ENCODE measurements at regions not wholly inside any gene's neighbourhood (a gene's known extent, or its start where the extent isn't known, plus 50 kb on each side); places are given as distances from the start of the nearest gene placed in this dataset.
"Not testable (repeated sequence)": the region's sequence is repeated elsewhere in the genome, so short reads cannot be mapped to it uniquely, and the experiment has no call there.

DNA sequence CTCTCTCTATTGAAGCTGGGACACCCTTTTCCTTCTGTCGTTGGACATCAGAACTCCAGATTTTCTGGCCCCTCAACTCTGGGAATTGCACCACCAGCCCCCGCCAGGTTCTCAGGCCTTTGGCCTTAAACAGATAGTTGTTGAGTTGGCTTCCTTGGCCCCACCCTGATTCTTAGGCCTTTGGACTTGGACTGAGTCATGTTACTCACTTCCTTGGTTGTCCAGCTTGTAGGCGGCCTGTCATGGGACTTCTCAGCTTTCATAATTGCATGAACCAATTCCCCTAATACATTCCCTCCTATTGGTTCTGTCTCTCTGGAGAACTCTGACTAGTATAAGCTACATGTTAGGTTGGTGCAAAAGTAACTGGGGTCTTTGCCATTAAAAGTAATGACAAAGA is 195.7 kb downstream of the GPAT3 start:
- no peak for DNase-seq (ENCODE audit: low spot score)
- TF ChIP-seq, protein P1, sequence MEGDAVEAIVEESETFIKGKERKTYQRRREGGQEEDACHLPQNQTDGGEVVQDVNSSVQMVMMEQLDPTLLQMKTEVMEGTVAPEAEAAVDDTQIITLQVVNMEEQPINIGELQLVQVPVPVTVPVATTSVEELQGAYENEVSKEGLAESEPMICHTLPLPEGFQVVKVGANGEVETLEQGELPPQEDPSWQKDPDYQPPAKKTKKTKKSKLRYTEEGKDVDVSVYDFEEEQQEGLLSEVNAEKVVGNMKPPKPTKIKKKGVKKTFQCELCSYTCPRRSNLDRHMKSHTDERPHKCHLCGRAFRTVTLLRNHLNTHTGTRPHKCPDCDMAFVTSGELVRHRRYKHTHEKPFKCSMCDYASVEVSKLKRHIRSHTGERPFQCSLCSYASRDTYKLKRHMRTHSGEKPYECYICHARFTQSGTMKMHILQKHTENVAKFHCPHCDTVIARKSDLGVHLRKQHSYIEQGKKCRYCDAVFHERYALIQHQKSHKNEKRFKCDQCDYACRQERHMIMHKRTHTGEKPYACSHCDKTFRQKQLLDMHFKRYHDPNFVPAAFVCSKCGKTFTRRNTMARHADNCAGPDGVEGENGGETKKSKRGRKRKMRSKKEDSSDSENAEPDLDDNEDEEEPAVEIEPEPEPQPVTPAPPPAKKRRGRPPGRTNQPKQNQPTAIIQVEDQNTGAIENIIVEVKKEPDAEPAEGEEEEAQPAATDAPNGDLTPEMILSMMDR (IDR thresholded peaks at IDR 0.05; ENCODE audit: extremely low read depth, missing control alignments) = no peak

DNA sequence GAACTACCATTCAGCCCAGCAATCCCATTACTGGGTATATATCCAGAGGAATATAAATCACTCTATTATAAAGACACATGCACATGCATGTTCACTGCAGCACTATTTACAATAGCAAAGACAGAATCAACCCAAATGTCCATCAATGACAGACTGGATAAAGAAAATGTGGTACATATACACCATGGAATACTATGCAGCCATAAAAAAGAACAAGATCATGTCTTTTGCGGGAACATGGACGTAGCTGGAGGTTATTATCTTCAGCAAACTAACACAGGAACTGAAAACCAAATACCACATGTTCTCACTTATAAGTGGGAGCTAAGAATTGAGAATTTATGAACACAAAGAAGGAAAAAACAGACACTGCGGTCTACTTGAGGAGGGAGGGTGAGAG is 195.1 kb downstream of the GPAT3 start:
- not testable (repeated sequence) for DNase-seq (ENCODE audit: low spot score)

DNA sequence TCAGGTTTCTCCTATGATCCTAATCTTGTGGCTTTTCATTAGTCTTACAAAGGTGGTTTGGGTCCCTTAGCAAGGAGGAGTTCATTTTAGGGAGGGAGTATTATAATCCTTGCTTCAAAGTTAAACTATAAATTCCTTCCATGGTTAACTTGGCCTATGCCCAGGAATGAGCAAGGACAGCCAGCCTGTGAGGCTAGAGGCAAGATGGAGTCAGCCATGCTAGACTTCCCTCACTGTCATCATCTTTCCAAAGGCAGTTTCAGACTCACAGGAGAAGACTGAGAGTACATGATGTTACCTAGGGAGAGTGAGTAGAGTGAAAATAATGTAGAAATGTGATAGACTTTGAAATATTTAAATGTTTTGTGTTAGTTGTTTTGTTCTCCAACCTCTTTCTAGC is 192.3 kb downstream of the GPAT3 start:
- no peak for DNase-seq (ENCODE audit: low spot score)
- TF ChIP-seq, protein P1 (IDR thresholded peaks at IDR 0.05; ENCODE audit: extremely low read depth, missing control alignments) = no peak

DNA sequence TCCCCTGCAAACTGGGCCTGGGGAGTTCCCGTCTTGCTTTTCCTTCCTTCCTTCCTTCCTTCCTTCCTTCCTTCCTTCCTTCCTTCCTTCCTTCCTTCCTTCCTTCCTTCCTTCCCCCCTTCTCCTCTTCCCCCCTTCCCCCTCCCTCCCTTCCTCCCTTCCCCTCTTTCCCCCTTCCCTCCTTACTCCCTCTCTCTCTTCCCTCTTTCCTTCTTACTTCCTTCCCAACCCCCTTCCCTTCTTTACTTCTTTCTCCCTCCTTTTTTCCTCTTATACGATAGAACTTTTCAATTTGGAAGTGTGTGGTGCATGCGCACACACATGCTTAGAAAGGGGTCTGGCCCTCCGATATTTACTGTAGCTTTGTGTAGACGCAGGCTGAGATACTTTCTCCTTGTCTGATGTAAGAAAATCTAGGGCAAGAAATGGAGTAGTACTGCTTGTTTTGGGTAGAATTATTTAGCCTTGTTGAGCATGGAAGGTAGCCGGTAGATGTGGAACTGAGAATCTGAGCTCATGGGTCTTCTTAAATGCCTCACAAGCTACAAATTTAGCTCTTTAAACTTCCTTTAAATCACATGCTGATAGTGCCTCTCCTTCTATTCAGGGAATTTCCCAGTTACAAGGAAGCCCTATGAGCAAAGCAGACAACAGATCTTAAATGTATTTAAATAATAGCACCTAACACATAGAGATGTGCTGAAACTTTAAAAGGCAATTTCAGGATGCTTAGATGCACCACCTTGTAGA is 189.6 kb downstream of the GPAT3 start:
- TF ChIP-seq, protein P1 (IDR thresholded peaks at IDR 0.05; ENCODE audit: extremely low read depth, missing control alignments) = no peak
- DNase-seq (ENCODE audit: low spot score) = no peak

DNA sequence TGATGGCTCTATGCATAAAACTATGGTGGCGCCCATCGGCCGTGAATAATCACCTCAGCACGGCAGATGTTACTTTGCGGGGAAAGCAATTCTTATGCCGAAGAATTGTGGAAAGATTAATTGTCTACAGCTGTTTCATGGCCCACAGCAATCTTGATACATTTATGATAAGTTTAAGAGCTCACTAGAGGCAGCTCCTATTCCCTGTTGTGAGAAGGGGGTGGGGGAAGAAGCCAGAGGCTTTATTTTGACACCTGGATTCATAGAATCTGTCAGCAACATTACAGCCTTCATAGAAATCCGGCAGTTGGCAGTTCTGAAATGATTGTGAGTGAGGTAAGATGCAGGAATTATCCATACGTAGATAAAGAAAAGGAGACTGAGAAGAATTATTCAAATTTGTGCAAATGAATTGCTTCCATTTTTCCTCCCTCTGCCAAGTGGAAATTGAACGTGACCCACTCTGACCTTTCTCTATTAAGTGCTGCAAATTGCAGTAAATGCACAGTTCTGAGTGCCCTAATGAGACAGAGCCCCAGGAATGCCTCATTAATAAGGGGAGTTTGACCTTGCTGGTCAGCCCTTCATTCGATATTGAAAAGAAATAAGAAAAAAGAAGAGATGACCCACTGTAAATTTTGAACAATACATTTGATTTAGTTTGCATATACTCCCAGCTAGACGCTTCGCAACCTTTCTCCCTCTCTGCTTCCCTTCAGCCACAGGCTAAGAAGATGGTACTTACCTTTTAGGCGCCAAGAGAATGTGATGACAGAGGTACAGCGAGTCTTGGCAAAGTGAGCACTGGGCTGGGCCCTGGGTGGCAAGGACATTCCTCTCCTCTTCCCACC is 188.8 kb downstream of the GPAT3 start:
- TF ChIP-seq, protein P1 (IDR thresholded peaks at IDR 0.05; ENCODE audit: extremely low read depth, missing control alignments) = no peak
- no peak for DNase-seq (ENCODE audit: low spot score)

DNA sequence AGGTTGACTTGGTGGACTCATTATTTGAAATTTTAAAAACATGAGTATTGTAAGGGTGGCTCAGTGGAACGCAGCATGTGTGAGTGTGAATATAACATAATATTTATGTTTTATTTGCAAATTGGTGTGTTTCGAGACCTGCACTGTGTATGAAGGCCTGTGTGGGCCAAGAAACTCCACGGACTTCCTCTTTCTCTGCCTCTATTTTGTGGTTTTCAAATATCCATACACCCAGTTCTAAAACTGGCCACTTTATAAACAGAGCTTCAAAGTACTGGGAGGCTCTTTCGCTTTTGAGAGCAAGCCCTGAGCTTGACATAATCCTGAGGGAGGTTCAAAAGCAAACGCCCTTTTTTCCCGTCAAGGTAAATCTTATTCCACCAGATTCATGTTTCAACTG is 187.7 kb downstream of the GPAT3 start:
- TF ChIP-seq, protein P1 (IDR thresholded peaks at IDR 0.05; ENCODE audit: extremely low read depth, missing control alignments) = no peak
- DNase-seq (ENCODE audit: low spot score) = no peak

DNA sequence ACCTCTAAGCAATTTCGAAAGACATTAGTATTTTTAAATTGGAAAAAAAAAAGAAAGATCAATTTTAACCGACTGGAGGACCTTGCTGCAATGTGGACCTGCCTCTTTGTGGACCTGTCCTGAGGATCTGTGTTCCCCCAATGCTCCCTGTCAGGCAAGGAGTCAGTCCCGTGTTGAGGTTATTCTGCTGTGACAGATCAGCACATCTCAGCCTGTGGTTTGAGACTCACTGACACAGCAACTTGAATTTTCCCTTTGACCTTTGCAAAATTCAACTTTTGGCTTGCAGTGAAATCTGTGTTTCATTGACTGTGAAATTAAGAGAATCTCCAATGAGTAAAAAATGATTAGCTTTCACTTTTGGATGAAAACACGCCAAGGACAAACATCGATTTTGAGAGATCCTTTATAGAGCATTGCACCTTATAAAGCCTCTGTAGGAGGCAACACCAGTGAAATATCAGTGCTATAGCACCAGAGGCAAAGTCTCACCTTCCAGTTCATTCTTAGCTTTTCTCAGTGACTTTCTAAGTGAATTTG is 186.9 kb downstream of the GPAT3 start:
- no peak for DNase-seq (ENCODE audit: low spot score)
- TF ChIP-seq, protein P1 (IDR thresholded peaks at IDR 0.05; ENCODE audit: extremely low read depth, missing control alignments) = no peak
